IMR-90 (cell line): ENCODE measurements at regions not wholly inside any gene's neighbourhood (a gene's known extent, or its start where the extent isn't known, plus 50 kb on each side); places are given as distances from the start of the nearest gene placed in this dataset.

Experiments
- ATAC-seq: fragments of 200-7000 bp; cut with Tn5 transposase; 2 replicates; pipeline ENCODE4 v1.9.1; 2020; ENCODE audit warnings: low read depth, mild to moderate bottlenecking, moderate library complexity
- BruUV-seq: library from RNA; stranded (reverse); fragments of 400-500 nt; replicated peaks from 2 replicates; lab custom pipeline; 2021; lab: Mats Ljungman, UMichigan
- CTCF ChIA-PET: fragments of 300-600 bp; formaldehyde crosslinking; extraction: SDS; loops from one replicate; lab custom pipeline; 2021; ENCODE audit warnings: antibody characterized with exemption; lab: Yijun Ruan, JAX
- POLR2A ChIA-PET: fragments of 300-600 bp; sonication (Branson Sonifier 250); formaldehyde crosslinking; loops from one replicate; lab custom pipeline; 2022; ENCODE audit warnings: antibody characterized with exemption; ENCODE audit not compliant: unreplicated experiment; lab: Charles Lee
- DNase-seq: peaks from one replicate; pipeline ENCODE4 v3.0.0; 2013
- H2AFZ ChIP-seq: replicated peaks from 2 replicates; pipeline ENCODE3; 2013; ENCODE audit warnings: low read length, mild to moderate bottlenecking; ENCODE audit not compliant: poor library complexity
- H2AK5ac ChIP-seq: 2 replicates; pipeline ENCODE4 v1.6.1; 2013; ENCODE audit warnings: low read depth, low read length, inconsistent platforms
- H2AK9ac ChIP-seq: replicated peaks from 2 replicates; pipeline ENCODE3; 2013; ENCODE audit warnings: mild to moderate bottlenecking, low read depth, low read length, moderate library complexity; ENCODE audit not compliant: poor library complexity
- H2BK120ac ChIP-seq: 2 replicates; pipeline ENCODE4 v1.6.1; 2013; ENCODE audit warnings: low read depth, low read length, inconsistent platforms
- H2BK15ac ChIP-seq: 3 replicates; pipeline ENCODE4 v1.6.1; 2013; ENCODE audit warnings: low read depth, low read length, inconsistent platforms
- H2BK20ac ChIP-seq: 2 replicates; pipeline ENCODE4 v1.6.1; 2013; ENCODE audit warnings: low read depth, mild to moderate bottlenecking, inconsistent platforms, low read length, moderate library complexity
- H2BK5ac ChIP-seq: 2 replicates; pipeline ENCODE4 v1.6.1; 2013; ENCODE audit warnings: mild to moderate bottlenecking, low read depth, low read length, inconsistent platforms; ENCODE audit not compliant: poor library complexity, severe bottlenecking
- H3K14ac ChIP-seq: replicated peaks from 2 replicates; pipeline ENCODE4 v1.6.1; 2013; ENCODE audit warnings: low read depth, low read length, inconsistent platforms
- H3K18ac ChIP-seq: 2 replicates; pipeline ENCODE4 v1.6.1; 2013; ENCODE audit warnings: low read depth, low read length, control low read depth
- H3K23ac ChIP-seq: 2 replicates; pipeline ENCODE4 v1.6.1; 2013; ENCODE audit warnings: low read depth, low read length, inconsistent platforms
- H3K27ac ChIP-seq: 2 replicates; pipeline ENCODE4 v1.5.1; 2013; ENCODE audit warnings: mild to moderate bottlenecking, control low read depth, low read length; ENCODE audit not compliant: insufficient read depth
- H3K27me3 ChIP-seq: 2 replicates; pipeline ENCODE4 v1.6.1; 2013; ENCODE audit warnings: low read length; ENCODE audit not compliant: control insufficient read depth, insufficient read depth
- H3K36me3 ChIP-seq: 2 replicates; pipeline ENCODE4 v1.6.1; 2013; ENCODE audit warnings: low read length, mixed read lengths; ENCODE audit not compliant: control insufficient read depth, insufficient read depth
- H3K4ac ChIP-seq: 2 replicates; pipeline ENCODE4 v1.6.1; 2013; ENCODE audit warnings: low read depth, low read length, inconsistent platforms
- H3K4me1 ChIP-seq: 2 replicates; pipeline ENCODE4 v1.6.1; 2013; ENCODE audit warnings: low read length, mixed read lengths; ENCODE audit not compliant: control insufficient read depth, insufficient read depth
- H3K4me2 ChIP-seq: 2 replicates; pipeline ENCODE4 v1.6.1; 2013; ENCODE audit warnings: low read depth, mild to moderate bottlenecking, control low read depth, low read length, moderate library complexity
- H3K4me3 ChIP-seq: 2 replicates; pipeline ENCODE4 v1.5.1; 2013; ENCODE audit warnings: low read depth, mild to moderate bottlenecking, control low read depth, low read length, moderate library complexity; ENCODE audit not compliant: insufficient read depth
- H3K56ac ChIP-seq: 2 replicates; pipeline ENCODE4 v1.6.1; 2013; ENCODE audit warnings: low read length, inconsistent platforms; ENCODE audit not compliant: insufficient read depth; ENCODE audit errors: extremely low read depth
- H3K79me1 ChIP-seq, 2 experiments: 2 replicates each; pipeline ENCODE4 v1.6.1; 2013; ENCODE audit warnings: low read length in 2 of 2, inconsistent platforms in 1 of 2, low read depth in 1 of 2
- H3K9ac ChIP-seq: 2 replicates; pipeline ENCODE4 v1.6.1; 2013; ENCODE audit warnings: low read depth, low read length, control low read depth
- H3K9me1 ChIP-seq: 2 replicates; pipeline ENCODE4 v1.6.1; 2013; ENCODE audit warnings: low read length, inconsistent platforms; ENCODE audit not compliant: insufficient read depth
- H3K9me3 ChIP-seq: 2 replicates; pipeline ENCODE4 v1.6.1; 2013; ENCODE audit warnings: low read length; ENCODE audit not compliant: control insufficient read depth, insufficient read depth
- H4K20me1 ChIP-seq: 2 replicates; pipeline ENCODE4 v1.6.1; 2013; ENCODE audit warnings: low read length, inconsistent platforms; ENCODE audit not compliant: insufficient read depth
- H4K5ac ChIP-seq: 2 replicates; pipeline ENCODE4 v1.6.1; 2013; ENCODE audit warnings: mild to moderate bottlenecking, low read depth, low read length, control low read depth
- H4K8ac ChIP-seq, 2 experiments: 2 replicates each; pipeline ENCODE4 v1.6.1; 2013; ENCODE audit warnings: low read depth in 2 of 2, low read length in 2 of 2, control low read depth in 1 of 2, inconsistent platforms in 1 of 2
- H4K91ac ChIP-seq: 2 replicates; pipeline ENCODE4 v1.6.1; 2013; ENCODE audit warnings: low read depth, low read length, inconsistent platforms; ENCODE audit not compliant: insufficient read depth
- CEBPB ChIP-seq: IDR thresholded peaks from 2 replicates; pipeline ENCODE4 v1.6.1; 2012; ENCODE audit warnings: low read depth, low read length, improper control_type of control experiment
- CTCF ChIP-seq: conservative IDR thresholded peaks from 2 replicates; pipeline ENCODE4 v1.5.1; 2012; ENCODE audit warnings: mild to moderate bottlenecking, low read depth, low read length, improper control_type of control experiment
- ELK1 ChIP-seq: fragments of 150-350 bp; IDR thresholded peaks from 2 replicates; pipeline ENCODE4 v1.6.1; 2016; ENCODE audit warnings: low read depth, mild to moderate bottlenecking, low read length, moderate library complexity, borderline replicate concordance
- MAZ ChIP-seq: IDR thresholded peaks from 2 replicates; pipeline ENCODE4 v1.6.1; 2012; ENCODE audit warnings: low read depth, mild to moderate bottlenecking, low read length, improper control_type of control experiment, moderate library complexity, borderline replicate concordance
- MXI1 ChIP-seq: IDR thresholded peaks from 2 replicates; pipeline ENCODE4 v1.6.1; 2012; ENCODE audit warnings: low read depth, mild to moderate bottlenecking, low read length, moderate library complexity, borderline replicate concordance
- RFX5 ChIP-seq: IDR thresholded peaks from 2 replicates; pipeline ENCODE4 v1.8.0; 2012; ENCODE audit warnings: low read depth, mild to moderate bottlenecking, low read length, moderate library complexity
- WGBS, 2 experiments: methylation state at CpG; one replicate each; pipeline versions ENCODE4 v1.1.5 to v1.1.7; 2013; ENCODE audit warnings: missing lambda C conversion rate in 2 of 2; ENCODE audit not compliant: insufficient read length in 1 of 2; ENCODE audit errors: extremely low coverage in 2 of 2; 5-methylcytosine and 5-hydroxymethylcytosine counted together
- dilution Hi-C: fragments of 300-500 bp; cut with HindIII; formaldehyde crosslinking; loops from one replicate; pipeline ENCODE4 v1.14.3; 2018; ENCODE audit warnings: low sequenced_read_pairs; ENCODE audit not compliant: unreplicated experiment
- in situ Hi-C: fragments of 300-500 bp; cut with MboI; formaldehyde crosslinking; loops from 3 replicates; pipeline ENCODE4 v1.14.3; 2019; ENCODE audit warnings: low sequenced_read_pairs, inconsistent platforms, mixed read lengths
- intact Hi-C: fragments of 100-400 bp; cut with micrococcal nuclease; formaldehyde crosslinking; loops from 2 replicates; pipeline ENCODE4 v1.10.0; 2022

GRCh38 chr20:24303393-24304170 lies 165.8 kb upstream of the SYNDIG1 start:
- intact Hi-C loops, result no loop called here
- no TSS peak for BruUV-seq
- no peak for ATAC-seq

More at GRCh38 chr20:24303393-24304170, 165.8 kb upstream of the SYNDIG1 start:
- CTCF ChIA-PET, result no interaction called here
- no peak for DNase-seq
- Histone ChIP-seq H3K18ac (no peak overlapping the region), H4K5ac (no peak overlapping the region), H3K27ac (no peak overlapping the region), H3K9me1 (no peaks in the 10 kb centered on the region), H2BK5ac (no peak overlapping the region), H4K20me1 (no peaks in the 10 kb centered on the region), H2AK5ac (no peak overlapping the region), H3K4me3 (no peak overlapping the region), H3K56ac (no peak overlapping the region), H2BK120ac (no peak overlapping the region), H2AK9ac (no peak overlapping the region), H2BK15ac (no peak overlapping the region), H2BK20ac (no peak overlapping the region), H3K79me1 (no peaks in the 10 kb centered on the region), H3K4me2 (no peak overlapping the region), H3K27me3 (no peaks in the 10 kb centered on the region), H4K91ac (no peak overlapping the region), H3K23ac (no peak overlapping the region), H4K8ac (no peak overlapping the region), H2AFZ (peak overlapping the region; percentile 18), H3K4me1 (no peaks in the 10 kb centered on the region), H3K36me3 (no peaks in the 10 kb centered on the region), H3K9ac (no peak overlapping the region), H3K4ac (no peak overlapping the region), H3K14ac (no peak overlapping the region), H3K9me3 (no peaks in the 10 kb centered on the region)
- dilution Hi-C loops, result no loop called here
- in situ Hi-C loops, result no loop called here
- POLR2A ChIA-PET, result no interaction called here
- WGBS, 2 experiments, result 74% methylated on average over 3 of the region's 14 CpGs; no CpG with 5 or more reads in 1 of the 2 experiments
- TF ChIP-seq RFX5 (no peak), CEBPB (no peak), MAZ (no peak), ELK1 (no peak), MXI1 (no peak), CTCF (no peak)
